ENCODE measurements at regions not wholly inside any gene's neighbourhood (a gene's known extent, or its start where the extent isn't known, plus 50 kb on each side); places are given as distances from the start of the nearest gene placed in this dataset.

DNA sequence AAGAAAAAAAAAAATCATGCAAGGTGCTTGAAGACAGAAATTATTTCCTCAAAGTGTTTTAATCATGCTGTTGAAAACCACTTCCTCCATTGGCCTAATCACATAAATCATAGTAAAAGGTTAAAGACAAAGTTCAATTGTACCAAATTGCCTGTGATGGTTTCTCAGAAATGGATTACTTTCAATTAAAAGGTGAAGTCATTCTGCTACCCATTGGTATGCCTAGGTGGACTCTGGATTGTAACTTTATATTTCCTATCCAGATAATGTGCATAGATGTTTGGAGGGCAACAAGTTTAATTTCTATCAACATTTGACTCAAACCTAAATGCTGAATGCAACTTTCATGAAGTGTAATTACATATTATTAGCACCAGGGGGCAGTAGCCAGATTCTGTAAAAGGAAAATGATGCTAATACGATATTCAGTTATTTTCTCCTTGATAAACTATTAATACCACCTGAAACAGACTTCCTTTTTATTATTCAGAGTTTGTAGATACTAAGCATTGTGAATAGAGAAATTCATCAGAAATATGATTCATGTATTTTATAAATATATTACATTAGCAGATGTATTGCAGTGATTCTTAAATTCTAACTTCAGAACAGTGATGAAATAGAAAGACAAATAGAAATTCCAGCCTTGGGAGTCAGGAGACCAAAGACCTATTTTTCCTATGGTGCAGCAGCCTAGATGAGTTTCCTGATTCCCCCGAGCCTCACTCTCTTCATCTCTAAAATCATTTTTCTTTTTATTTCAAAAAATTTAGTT, 148.2 kb downstream of the CAAP1 start:
- no peak for DNase-seq (ENCODE audit: insufficient read length, low spot score)
- FAIRE-seq = no peak

DNA sequence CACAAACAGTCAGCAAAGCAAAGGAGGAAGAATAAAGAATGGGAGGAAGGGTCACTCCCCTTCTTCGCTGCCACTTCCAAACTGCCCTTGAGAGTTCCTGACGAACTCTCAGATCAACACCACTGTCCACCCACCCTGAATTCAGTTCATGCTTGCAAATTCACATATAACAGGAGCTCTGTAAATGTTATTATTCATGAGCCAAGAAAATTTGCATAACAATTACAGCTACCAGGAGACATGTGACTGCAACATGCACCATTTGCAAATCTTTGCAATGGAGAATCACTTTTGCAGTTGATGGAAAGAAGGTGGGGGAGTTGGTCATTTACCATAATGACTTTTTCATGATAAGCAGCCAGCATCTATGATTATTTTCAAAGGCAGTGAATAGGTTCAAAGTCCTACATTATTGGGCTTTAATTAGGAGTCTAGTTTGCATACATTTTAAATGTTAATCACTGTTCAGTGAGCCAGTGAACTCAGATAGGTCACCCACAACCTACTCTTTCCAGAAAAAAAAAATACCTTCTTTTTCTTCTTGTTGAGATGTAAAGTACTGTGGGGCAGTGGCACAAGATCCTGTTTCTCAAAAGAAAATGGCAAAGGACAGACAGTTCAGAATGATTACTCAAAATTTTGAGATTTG, 149.7 kb downstream of the CAAP1 start:
- no peak for DNase-seq (ENCODE audit: insufficient read length, low spot score)
- no peak for FAIRE-seq

GRCh38 chr9:26735160-26735559, 157.4 kb downstream of the CAAP1 start:
- FAIRE-seq = no peak
- DNase-seq (ENCODE audit: insufficient read length, low spot score) = no peak

- DNase-seq (ENCODE audit: insufficient read length, low spot score) (no peak), FAIRE-seq (no peak)
Measured at GRCh38 chr9:26729187-26729586, 163.4 kb downstream of the CAAP1 start.

- FAIRE-seq (no peak), DNase-seq (ENCODE audit: insufficient read length, low spot score) (no peak)
Measured at GRCh38 chr9:26727471-26727870, 165.1 kb downstream of the CAAP1 start.

DNA sequence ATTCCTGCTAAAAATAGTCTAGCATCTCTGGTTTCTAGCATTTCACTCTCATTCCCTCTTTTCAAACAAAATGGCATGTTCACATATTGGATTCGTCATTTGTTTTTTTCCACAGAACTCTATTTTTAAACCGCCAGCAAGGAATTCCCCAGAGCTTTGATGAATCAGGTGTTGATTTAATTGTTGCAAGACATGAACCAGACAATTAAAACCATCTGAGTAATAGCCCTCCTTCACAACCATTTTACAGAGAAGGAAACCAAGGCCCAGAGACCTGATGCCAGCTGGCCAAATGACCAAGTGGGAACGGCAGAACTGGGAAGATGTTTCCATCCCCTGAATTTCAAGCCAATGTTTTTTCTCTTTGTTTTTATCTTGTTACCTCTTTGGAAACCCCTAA, 167.0 kb downstream of the CAAP1 start:
- DNase-seq (ENCODE audit: insufficient read length, low spot score) = no peak
- FAIRE-seq = no peak

DNA sequence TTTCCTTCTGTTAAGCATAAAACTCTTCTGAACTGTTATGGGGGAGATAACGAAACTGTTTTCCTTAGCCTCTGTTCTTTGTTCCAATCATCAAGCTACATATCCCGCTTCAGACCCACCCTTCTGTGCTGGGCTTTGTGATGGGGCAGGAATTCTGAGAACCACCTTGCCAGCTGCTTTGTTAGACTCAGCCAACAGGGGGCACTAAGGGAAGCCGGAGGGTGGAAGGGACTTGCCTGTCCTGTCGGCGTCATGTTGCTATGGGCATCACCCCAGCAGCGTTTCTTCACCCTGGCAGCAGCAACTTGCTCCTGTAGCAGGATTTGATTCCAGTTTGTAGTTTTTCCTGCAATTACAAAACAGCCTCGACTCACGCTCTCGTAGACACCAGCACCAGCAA, 169.1 kb downstream of the CAAP1 start:
- no peak for FAIRE-seq
- DNase-seq (ENCODE audit: insufficient read length, low spot score) = peak; percentile 2

DNA sequence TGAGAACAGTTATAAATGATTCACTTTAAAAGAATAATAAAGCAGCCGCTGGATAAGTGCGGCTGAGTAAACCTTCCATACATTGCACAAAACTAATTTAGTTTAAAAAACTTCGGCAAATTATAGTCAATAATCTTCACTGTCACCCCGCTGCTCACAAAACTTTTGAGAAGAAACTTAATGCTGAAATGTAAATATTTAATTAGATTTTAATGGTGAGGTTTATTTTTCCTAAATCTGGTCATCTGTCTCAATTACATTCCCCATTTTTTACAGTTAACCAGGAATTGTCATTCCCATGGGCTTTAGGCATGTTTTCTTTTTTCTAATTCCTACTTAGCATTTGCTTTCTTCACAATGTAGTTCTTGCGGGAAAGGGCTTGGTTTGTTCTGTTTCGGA, 169.8 kb downstream of the CAAP1 start:
- FAIRE-seq (no peak), DNase-seq (ENCODE audit: insufficient read length, low spot score) (no peak)

- FAIRE-seq = no peak
- DNase-seq (ENCODE audit: insufficient read length, low spot score) = no peak
Measured at GRCh38 chr9:26710008-26710407, 182.6 kb downstream of the CAAP1 start.

GRCh38 chr9:26706223-26706622, 186.4 kb downstream of the CAAP1 start:
- FAIRE-seq = no peak
- DNase-seq (ENCODE audit: insufficient read length, low spot score) = no peak

DNA sequence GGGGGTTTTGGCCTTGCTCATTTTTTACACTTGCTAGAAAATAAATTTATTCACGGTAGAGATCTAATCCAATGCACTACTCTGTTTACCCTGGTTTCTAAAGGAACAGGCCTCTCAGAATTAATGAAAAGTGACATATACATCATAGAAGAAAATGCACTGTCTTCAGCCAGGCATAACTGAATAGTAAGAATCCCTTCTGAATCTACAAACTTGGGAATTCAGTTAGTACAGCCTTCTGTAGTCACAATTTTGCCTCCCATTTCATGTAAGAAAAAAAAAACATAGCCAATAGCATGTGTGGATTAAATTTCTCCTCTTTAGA, 197.3 kb downstream of the CAAP1 start:
- DNase-seq (ENCODE audit: insufficient read length, low spot score) (no peak), FAIRE-seq (no peak)

- FAIRE-seq = no peak
- DNase-seq (ENCODE audit: insufficient read length, low spot score) = no peak
Measured at GRCh38 chr9:26694381-26695297, 198.0 kb downstream of the CAAP1 start.

DNA sequence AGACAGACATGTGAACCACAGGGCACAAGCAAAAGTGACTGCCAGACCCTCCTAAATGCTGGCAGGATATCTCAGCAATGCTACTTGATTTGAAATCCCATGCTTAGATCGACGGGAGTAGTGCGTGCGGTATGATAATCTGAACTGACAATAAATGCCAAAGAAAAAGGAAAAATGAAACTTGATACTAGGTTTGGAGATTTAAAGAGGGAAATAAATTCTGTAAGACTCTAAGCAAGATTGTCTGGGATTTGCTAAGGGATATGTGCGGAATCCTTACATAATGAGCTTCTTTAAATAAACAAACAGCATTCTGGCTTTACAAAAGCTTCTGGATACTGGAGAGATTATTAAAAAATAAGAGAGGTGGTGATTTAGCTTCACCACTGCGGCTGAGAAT, 203.6 kb downstream of the CAAP1 start:
- FAIRE-seq = no peak
- DNase-seq (ENCODE audit: insufficient read length, low spot score) = no peak

DNA sequence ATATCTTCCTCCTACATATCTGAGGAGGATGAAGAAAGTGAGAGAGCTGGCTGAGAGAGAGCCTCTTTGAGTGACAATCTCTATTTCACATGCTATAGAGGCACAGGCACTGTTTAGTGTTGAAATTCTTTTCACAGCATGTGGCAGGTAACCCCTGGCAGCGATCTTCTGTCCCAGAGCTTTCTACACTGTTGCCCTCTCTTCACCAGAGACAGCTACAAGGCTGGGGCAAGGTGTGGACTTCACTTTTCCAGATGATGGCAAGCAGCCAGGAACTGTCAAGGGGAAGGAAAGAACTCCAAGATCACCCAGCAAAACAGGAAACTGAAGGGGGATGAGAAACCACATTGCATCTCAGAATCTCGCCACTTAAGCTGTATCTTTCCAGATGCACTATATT, 205.2 kb downstream of the CAAP1 start:
- no peak for DNase-seq (ENCODE audit: insufficient read length, low spot score)
- no peak for FAIRE-seq

- no peak for DNase-seq (ENCODE audit: insufficient read length, low spot score)
Measured at GRCh38 chr9:26685818-26686217, 206.8 kb downstream of the CAAP1 start.

DNA sequence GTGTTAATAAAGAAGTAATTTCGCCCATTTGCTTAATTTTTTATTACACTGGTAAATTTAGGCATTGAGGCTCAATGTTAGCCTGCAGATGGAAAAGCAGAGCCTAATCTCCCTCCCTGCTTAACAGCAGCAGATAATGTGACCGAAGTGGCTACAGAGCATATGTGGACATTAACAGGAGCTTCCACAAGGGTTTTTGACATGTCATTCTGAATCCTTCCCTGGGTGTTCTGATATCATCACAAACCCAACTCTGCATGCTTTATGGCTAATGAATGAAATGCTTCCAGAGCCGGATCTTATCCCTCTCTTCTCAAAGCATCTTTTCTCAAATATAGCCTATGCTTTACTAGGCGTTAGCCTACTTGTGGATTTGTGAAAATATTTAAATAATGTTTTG, 208.6 kb downstream of the CAAP1 start:
- FAIRE-seq = no peak
- no peak for DNase-seq (ENCODE audit: insufficient read length, low spot score)

More at GRCh38 chr9:26685818-26686217, 206.8 kb downstream of the CAAP1 start:
- no peak for FAIRE-seq

DNA sequence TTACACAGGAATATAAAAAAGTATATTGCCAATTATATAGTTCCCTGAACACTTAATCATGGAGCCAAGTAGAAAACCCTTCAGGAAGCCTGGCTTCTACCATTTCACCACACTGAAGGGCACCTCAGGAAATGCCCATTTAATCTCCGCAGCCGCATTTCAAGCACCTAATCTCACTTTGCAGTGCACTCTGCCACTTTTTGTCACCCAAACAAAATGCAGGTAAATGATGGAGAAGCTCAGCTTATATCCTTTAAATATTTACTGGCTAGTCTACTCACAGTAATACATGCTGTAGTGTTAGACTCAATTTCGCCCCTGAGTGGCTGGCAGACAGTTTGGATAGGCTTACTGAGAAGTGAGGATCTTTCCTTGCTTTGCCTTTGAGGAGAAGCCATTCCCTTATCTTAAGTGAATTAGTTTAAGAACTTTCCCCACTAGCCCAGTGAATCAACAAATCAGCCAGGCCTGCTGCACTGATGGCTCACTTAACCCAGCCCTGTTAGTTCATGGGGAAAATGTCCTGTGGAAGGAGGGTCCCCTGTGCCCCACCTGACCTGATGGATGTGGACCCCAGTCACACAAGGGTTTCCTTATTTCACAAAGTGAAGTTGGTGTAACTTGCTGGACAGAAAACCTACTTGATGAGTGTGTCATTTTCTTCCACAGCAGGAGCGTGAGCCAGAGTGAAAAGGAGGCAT, 209.7 kb downstream of the CAAP1 start:
- no peak for FAIRE-seq
- no peak for DNase-seq (ENCODE audit: insufficient read length, low spot score)

DNA sequence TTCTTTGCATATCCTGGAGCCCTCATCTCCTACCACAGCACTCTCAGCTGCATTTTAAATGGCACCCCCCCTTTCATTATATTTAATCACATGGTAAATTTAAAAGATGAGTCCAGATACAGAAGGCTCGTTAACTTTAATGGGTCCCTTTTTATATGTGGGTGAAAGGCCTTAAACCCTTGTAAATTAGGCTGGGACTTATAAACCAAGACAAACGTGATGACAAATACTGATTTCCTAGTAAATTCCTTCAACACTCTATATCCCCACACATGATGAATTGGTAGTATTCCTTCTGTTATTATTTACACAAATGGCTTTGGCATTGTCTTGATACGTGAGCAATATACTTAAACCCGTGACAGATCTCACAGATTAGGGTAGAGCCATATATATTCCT, 210.6 kb downstream of the CAAP1 start:
- FAIRE-seq (no peak), DNase-seq (ENCODE audit: insufficient read length, low spot score) (no peak)

DNA sequence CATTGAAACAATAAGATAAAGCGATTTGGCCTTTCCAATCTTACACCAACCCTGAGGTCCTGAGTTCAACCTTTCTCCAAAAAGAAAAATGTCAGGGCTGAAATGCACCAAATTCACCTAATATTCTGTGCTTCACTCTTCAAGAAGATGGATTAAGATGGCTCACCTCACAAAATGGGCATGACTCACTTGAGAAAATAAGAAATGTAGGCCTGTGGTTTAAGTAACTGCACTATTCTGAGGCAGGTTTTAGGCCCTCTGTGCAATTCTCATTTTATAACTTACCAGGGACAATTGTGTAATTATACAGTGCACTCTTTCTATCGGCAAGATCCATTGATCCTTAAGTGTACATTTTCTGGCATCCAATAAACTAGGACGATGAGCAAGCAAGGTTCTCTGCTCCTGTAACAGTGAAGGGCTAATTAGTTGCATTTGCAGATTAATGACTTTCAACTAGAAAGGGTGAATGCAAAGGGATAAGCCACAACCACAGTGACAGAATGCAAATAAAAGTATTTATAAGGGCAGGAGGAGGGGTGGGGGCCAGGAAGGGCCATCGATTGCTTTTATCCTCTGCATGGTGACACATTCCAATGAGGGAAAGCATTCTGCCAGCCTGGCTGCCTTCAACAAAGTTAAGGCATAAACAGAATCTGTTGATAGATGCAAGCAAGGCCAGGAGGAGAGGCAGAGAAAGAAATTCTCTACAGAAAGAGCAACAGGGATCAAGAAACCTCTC, 214.5 kb downstream of the CAAP1 start:
- DNase-seq (ENCODE audit: insufficient read length, low spot score) (no peak), FAIRE-seq (no peak)

DNA sequence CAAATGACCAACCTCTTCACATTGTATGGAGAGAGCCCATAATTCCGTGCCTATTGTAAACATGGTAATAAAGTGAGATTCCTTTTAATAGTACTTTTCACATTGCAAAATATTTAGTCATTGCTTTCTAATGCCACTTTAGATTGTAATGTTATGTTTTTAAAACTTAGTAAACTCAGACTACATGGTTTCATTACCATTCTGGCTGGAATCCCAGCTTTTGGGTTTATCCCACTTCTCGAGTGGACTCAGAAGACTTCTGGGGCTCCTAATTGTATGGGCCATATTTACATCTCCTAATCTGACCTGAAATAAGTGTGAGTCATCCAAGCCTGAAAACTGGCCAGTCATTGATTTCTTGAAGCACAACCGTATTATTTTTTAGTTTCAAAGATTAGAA, 217.6 kb downstream of the CAAP1 start:
- DNase-seq (ENCODE audit: insufficient read length, low spot score) (no peak), FAIRE-seq (no peak)

Data from HTR-8/SVneo (cell line).